ENCODE measurements at regions not wholly inside any gene's neighbourhood (a gene's known extent, or its start where the extent isn't known, plus 50 kb on each side); places are given as distances from the start of the nearest gene placed in this dataset.

DNA sequence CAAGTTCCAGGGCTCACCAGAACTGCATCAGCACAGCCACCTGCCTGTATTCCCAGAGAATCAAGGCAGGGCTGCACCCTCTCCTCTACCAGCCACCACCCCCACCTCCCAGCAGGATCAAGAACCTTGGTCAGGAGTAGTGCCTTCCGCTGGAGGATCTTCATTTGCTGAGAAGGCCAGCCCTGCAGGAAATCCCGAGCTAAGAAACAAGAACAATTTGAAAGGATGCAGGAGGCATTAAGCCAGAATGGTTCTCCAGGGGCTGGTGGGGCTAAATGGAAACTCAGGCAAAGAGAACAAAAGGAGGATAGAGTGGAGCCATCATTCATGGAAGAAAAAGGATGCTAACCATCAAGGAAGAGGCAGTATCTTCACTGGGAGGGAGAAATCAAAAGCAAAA lies 147.3 kb upstream of the SLC14A2 start:
- Histone ChIP-seq H3K27ac (ENCODE audit: low read depth, low read length) (no peak overlapping the region), H3K4me3 (ENCODE audit: low read length) (no peak overlapping the region), H3K27me3 (ENCODE audit: insufficient read depth, low read length) (no peaks in the 10 kb centered on the region), H3K36me3 (ENCODE audit: insufficient read depth, low read length) (no peaks in the 10 kb centered on the region), H3K9ac (ENCODE audit: low read depth, low read length) (no peak overlapping the region), H3K9me3 (ENCODE audit: insufficient read depth, low read depth, low read length) (no peaks in the 10 kb centered on the region), H3K4me1 (ENCODE audit: insufficient read depth, low read length) (no peaks in the 10 kb centered on the region)
- 66% methylated on average over 2 of the region's 2 CpGs for WGBS

DNA sequence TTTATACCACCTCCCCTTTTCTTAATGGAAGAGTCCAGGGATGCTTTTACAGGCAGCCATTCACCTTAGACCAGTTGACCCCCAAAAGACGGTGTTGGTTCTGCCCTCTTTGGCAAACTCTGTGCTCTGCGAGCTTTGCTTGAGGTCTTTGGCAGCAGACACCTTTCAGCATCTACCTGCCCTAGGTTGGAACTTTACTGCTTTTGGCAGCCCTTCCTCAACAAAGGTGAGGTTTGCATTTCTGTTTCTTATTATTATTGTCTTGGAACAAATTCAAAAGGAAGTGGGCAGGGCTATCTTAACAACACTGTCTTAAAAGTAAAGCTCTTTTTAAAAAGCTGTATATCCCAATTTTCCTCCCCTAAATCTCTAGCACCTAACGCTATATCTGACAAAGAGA lies 136.4 kb upstream of the SLC14A2 start:
- WGBS = 94% methylated on average over 2 of the region's 3 CpGs
- Histone ChIP-seq H3K36me3 (ENCODE audit: insufficient read depth, low read length) (no peaks in the 10 kb centered on the region), H3K4me1 (ENCODE audit: insufficient read depth, low read length) (no peaks in the 10 kb centered on the region)

DNA sequence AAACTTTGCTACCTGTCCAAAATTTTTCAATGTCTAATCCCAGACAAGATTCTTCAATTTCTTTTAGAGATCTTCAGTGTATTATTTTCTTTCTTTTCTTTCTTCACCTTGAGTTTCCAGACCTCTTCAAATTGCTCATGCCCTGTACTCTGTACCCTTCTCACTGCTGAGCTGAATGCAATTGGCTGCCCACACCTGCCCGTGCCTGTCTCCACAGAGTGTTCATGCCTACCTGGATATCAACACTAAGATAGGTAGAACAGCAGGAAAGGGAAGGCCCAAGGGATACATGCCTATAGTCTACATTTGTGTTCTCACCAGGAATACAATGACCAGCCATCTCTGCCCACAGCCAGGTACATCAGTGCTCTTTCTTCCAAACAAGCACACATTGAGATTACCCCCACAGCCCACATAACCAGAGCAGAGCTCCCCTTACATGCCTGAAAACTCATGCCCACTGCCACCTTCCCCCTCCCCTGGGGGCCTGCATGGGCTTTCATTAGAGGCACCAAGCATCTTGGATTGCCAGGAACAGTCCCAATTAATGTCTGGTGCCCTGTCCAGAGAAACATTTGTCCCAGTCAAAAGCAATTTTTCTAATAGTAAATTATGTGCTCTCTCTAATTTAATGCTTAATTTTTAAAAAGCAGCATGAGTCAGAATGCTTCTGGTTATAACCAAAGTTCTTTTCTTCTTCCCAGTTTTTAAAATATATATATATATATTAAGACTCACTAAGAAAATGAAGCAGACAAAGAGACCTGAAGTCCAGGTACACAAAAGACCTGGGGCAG lies 134.9 kb upstream of the SLC14A2 start:
- Histone ChIP-seq H3K4me3 (ENCODE audit: low read length) (no peak overlapping the region), H3K36me3 (ENCODE audit: insufficient read depth, low read length) (no peaks in the 10 kb centered on the region), H3K9ac (ENCODE audit: low read depth, low read length) (no peak overlapping the region), H3K4me1 (ENCODE audit: insufficient read depth, low read length) (no peaks in the 10 kb centered on the region), H3K27me3 (ENCODE audit: insufficient read depth, low read length) (no peaks in the 10 kb centered on the region), H3K27ac (ENCODE audit: low read depth, low read length) (no peak overlapping the region), H3K9me3 (ENCODE audit: insufficient read depth, low read depth, low read length) (no peaks in the 10 kb centered on the region)
- 97% methylated on average over 1 of the region's 1 CpG for WGBS

More for the DNA sequence above, 136.4 kb upstream of the SLC14A2 start:
- Histone ChIP-seq H3K4me3 (ENCODE audit: low read length) (no peak overlapping the region), H3K9me3 (ENCODE audit: insufficient read depth, low read depth, low read length) (no peaks in the 10 kb centered on the region), H3K9ac (ENCODE audit: low read depth, low read length) (no peak overlapping the region), H3K27ac (ENCODE audit: low read depth, low read length) (no peak overlapping the region), H3K27me3 (ENCODE audit: insufficient read depth, low read length) (no peaks in the 10 kb centered on the region)

DNA sequence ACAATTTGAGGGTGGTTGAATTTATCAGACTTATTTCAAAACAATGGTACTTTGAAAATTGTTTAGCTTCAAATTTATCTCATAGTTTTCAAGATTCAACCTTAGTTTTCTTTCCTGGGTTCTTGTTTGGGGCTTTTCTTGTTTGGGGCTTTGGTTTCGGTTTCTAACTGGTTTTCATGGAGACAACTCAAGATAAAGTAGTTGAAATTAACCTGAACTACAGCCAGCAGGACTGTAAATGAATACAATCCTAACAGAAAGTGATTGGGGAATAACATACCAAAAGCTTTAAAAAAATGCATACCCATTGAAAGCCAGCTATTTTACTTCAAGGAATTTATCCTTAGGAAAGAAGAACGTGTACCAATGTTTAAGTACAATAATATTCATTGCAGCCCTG lies 133.5 kb upstream of the SLC14A2 start:
- WGBS = 50% methylated on average over 2 of the region's 2 CpGs
- H3K9ac ChIP-seq (ENCODE audit: low read depth, low read length) = no peak overlapping the region
- H3K4me1 ChIP-seq (ENCODE audit: insufficient read depth, low read length) = no peaks in the 10 kb centered on the region
- H3K36me3 ChIP-seq (ENCODE audit: insufficient read depth, low read length) = no peaks in the 10 kb centered on the region
- no peak overlapping the region for H3K27ac ChIP-seq (ENCODE audit: low read depth, low read length)
- no peak overlapping the region for H3K4me3 ChIP-seq (ENCODE audit: low read length)
- no peaks in the 10 kb centered on the region for H3K9me3 ChIP-seq (ENCODE audit: insufficient read depth, low read depth, low read length)
- H3K27me3 ChIP-seq (ENCODE audit: insufficient read depth, low read length) = no peaks in the 10 kb centered on the region

DNA sequence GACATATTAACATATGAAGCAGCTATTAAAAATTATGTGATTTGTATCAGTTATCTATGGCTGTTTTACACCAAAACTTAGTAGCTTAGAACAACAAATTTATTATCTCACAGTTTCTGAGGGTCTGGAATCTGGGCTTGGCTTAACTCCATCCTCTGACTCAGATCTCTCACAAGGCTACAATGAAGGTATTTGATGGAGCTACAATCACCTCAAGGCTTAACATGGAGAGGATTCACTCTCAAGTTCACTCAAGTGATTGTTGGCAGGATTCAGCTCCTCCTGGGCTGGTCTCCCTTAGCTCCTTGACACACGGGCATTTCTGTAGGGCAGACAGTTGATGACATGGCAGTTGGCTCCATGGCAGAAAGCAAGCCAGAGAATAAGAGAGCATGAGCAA lies 133.0 kb upstream of the SLC14A2 start:
- H3K27me3 ChIP-seq (ENCODE audit: insufficient read depth, low read length) = no peaks in the 10 kb centered on the region
- no peak overlapping the region for H3K9ac ChIP-seq (ENCODE audit: low read depth, low read length)
- no peaks in the 10 kb centered on the region for H3K4me1 ChIP-seq (ENCODE audit: insufficient read depth, low read length)
- no peak overlapping the region for H3K4me3 ChIP-seq (ENCODE audit: low read length)
- H3K9me3 ChIP-seq (ENCODE audit: insufficient read depth, low read depth, low read length) = no peaks in the 10 kb centered on the region
- H3K27ac ChIP-seq (ENCODE audit: low read depth, low read length) = no peak overlapping the region
- no peaks in the 10 kb centered on the region for H3K36me3 ChIP-seq (ENCODE audit: insufficient read depth, low read length)
- WGBS = 94% methylated on average over 1 of the region's 1 CpG

DNA sequence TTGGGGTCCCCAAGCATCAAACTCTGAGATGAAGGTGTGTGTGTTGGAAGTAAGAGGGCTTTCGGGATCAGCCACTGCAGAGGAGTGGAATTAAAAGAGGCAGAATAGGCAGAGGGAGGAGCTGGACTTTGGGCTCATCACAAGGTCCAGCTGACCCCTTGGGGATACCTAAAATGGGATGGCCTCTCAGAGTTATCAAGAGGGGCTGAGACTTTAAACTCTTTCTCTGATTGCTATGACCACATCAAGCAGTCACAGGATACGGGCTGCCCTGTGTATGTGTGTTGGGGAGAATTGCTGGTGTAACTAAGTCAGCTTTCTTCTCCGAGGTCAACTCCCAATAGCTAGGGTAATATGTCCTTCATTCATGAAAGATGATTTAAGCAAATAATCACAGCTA lies 127.7 kb upstream of the SLC14A2 start:
- no peaks in the 10 kb centered on the region for H3K27me3 ChIP-seq (ENCODE audit: insufficient read depth, low read length)
- no peak overlapping the region for H3K27ac ChIP-seq (ENCODE audit: low read depth, low read length)
- H3K4me3 ChIP-seq (ENCODE audit: low read length) = no peak overlapping the region
- H3K4me1 ChIP-seq (ENCODE audit: insufficient read depth, low read length) = no peaks in the 10 kb centered on the region
- 96% methylated on average over 3 of the region's 3 CpGs for WGBS
- H3K9me3 ChIP-seq (ENCODE audit: insufficient read depth, low read depth, low read length) = no peaks in the 10 kb centered on the region
- H3K9ac ChIP-seq (ENCODE audit: low read depth, low read length) = no peak overlapping the region
- H3K36me3 ChIP-seq (ENCODE audit: insufficient read depth, low read length) = no peaks in the 10 kb centered on the region

DNA sequence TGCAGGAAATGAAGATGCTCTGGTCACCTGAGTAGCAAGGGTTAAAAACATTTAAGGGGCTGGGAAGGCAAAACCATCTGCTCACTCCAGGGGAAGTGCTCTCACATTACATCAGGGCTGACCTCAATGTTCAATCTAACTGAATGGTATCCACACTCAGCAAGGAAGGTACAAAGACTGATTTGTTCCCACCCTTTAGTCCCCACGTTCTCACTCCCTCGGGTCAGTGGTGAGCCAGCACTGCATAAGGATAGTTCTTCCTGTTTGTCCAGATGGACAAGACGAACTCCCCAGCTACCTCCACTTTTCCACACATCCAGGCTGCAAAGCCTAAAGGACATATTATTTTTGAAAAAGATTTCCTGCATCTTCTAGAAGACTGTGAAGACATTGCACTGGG lies 126.6 kb upstream of the SLC14A2 start:
- WGBS = 85% methylated on average over 3 of the region's 3 CpGs

DNA sequence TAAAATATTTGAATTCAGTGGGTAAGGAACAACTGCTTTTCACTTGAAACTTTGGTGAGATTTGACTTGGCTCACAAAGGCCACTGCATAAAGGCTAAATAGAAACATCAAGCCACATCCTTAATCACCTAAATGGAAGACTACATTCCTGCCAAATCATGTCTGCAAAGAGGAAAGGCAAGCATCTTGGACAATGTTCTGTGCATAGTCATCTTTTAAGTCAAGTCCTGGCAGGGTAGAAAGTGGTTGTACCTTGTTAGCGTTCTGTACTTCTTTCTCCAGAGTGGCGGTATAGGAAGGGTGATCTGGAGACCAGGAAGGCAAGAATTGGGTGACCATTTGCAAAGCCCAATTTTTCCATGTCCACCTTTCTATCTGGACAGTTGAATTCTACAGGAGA lies 121.4 kb upstream of the SLC14A2 start:
- Histone ChIP-seq H3K4me1 (ENCODE audit: insufficient read depth, low read length) (no peaks in the 10 kb centered on the region), H3K9ac (ENCODE audit: low read depth, low read length) (no peak overlapping the region), H3K4me3 (ENCODE audit: low read length) (no peak overlapping the region), H3K9me3 (ENCODE audit: insufficient read depth, low read depth, low read length) (no peaks in the 10 kb centered on the region), H3K27me3 (ENCODE audit: insufficient read depth, low read length) (no peaks in the 10 kb centered on the region), H3K27ac (ENCODE audit: low read depth, low read length) (no peak overlapping the region), H3K36me3 (ENCODE audit: insufficient read depth, low read length) (no peaks in the 10 kb centered on the region)
- 90% methylated on average over 2 of the region's 2 CpGs for WGBS

More for the DNA sequence above, 126.6 kb upstream of the SLC14A2 start:
- H3K9ac ChIP-seq (ENCODE audit: low read depth, low read length) = no peak overlapping the region
- no peaks in the 10 kb centered on the region for H3K27me3 ChIP-seq (ENCODE audit: insufficient read depth, low read length)
- H3K27ac ChIP-seq (ENCODE audit: low read depth, low read length) = no peak overlapping the region
- no peaks in the 10 kb centered on the region for H3K36me3 ChIP-seq (ENCODE audit: insufficient read depth, low read length)
- no peaks in the 10 kb centered on the region for H3K4me1 ChIP-seq (ENCODE audit: insufficient read depth, low read length)
- no peaks in the 10 kb centered on the region for H3K9me3 ChIP-seq (ENCODE audit: insufficient read depth, low read depth, low read length)
- no peak overlapping the region for H3K4me3 ChIP-seq (ENCODE audit: low read length)

DNA sequence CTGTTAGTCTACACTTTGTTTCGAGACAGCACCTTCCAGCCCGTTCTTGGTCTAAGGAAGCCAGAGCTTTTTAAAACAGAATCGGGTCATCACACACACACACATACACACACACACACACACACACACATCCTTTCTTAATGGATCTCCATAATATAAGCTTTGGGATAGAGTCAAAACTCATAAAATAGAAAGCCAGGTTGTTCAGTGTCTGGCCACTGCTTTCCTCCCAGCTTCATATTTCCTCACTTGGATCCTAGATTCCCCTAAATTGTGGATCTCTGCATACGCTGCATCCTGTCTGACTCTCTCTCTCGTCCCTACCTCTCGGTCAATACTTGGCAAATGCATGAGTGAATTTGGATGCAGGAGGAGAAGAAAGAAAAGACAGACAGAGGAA lies 120.5 kb upstream of the SLC14A2 start:
- Histone ChIP-seq H3K27ac (ENCODE audit: low read depth, low read length) (no peak overlapping the region), H3K4me3 (ENCODE audit: low read length) (no peak overlapping the region), H3K9me3 (ENCODE audit: insufficient read depth, low read depth, low read length) (no peaks in the 10 kb centered on the region), H3K36me3 (ENCODE audit: insufficient read depth, low read length) (no peaks in the 10 kb centered on the region), H3K9ac (ENCODE audit: low read depth, low read length) (no peak overlapping the region), H3K4me1 (ENCODE audit: insufficient read depth, low read length) (no peaks in the 10 kb centered on the region), H3K27me3 (ENCODE audit: insufficient read depth, low read length) (no peaks in the 10 kb centered on the region)
- WGBS = 95% methylated on average over 6 of the region's 6 CpGs

DNA sequence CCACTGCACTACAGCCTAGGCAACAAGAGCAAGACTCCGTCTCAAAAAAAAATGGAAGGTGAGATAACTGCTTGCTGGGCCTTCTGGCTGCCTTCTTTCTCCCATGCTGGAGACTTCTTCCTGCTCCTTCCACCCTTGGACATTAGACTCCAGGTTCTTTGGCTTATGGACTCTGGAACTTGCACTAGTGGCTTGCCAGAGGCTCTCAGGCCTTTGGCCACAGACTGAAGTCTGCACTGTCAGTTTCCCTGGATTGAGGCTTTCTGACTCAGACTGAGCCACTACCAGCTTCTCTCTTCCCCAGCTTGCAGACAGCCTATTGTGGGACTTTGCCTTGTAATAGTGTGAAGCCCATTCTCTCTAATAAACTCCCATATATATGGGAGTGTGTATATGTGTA lies 118.5 kb upstream of the SLC14A2 start:
- Histone ChIP-seq H3K4me1 (ENCODE audit: insufficient read depth, low read length) (no peaks in the 10 kb centered on the region), H3K36me3 (ENCODE audit: insufficient read depth, low read length) (no peaks in the 10 kb centered on the region), H3K4me3 (ENCODE audit: low read length) (no peak overlapping the region), H3K9ac (ENCODE audit: low read depth, low read length) (no peak overlapping the region), H3K27ac (ENCODE audit: low read depth, low read length) (no peak overlapping the region), H3K27me3 (ENCODE audit: insufficient read depth, low read length) (no peaks in the 10 kb centered on the region), H3K9me3 (ENCODE audit: insufficient read depth, low read depth, low read length) (no peaks in the 10 kb centered on the region)
- WGBS = 90% methylated on average over 1 of the region's 1 CpG

DNA sequence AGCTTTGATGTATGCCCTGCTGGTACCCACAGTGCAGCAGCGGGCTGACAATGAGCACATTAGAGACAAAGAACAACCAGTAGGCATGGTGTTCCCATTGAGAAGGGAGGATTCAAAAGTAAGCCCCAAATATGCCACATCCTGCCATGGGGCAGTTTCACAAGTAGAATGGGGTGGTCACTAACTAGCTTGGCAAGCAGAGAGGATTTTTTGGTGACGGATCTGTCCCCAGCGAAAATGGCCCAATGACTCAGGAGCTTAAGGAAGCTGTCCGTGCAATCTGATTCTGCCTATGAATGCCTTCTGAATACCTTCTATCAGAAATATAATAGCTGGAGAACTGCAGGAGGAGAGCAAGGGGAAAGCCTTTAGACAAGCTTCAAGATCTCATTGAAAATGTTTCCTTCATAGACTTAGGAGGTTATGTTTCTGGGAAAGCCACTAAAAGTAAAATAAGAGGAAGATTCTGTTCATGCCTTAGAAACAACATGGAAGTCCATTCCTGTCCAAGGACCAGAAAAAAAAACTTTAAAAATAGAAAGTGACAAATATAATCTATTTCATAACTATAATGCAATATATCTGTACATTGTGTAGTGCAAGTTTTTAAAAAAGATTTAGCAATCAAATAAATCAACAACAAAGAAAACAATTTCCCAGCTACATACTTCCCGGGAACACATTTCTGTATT lies 117.5 kb upstream of the SLC14A2 start:
- 91% methylated on average over 5 of the region's 5 CpGs for WGBS
- Histone ChIP-seq H3K9me3 (ENCODE audit: insufficient read depth, low read depth, low read length) (no peaks in the 10 kb centered on the region), H3K27me3 (ENCODE audit: insufficient read depth, low read length) (no peaks in the 10 kb centered on the region), H3K9ac (ENCODE audit: low read depth, low read length) (no peak overlapping the region), H3K4me1 (ENCODE audit: insufficient read depth, low read length) (no peaks in the 10 kb centered on the region), H3K27ac (ENCODE audit: low read depth, low read length) (no peak overlapping the region), H3K4me3 (ENCODE audit: low read length) (no peak overlapping the region), H3K36me3 (ENCODE audit: insufficient read depth, low read length) (no peaks in the 10 kb centered on the region)
